ENCODE measurements at regions not wholly inside any gene's neighbourhood (a gene's known extent, or its start where the extent isn't known, plus 50 kb on each side); places are given as distances from the start of the nearest gene placed in this dataset.

GRCh38 chr6:43890197-43891062 lies 120.4 kb downstream of the VEGFA start (continued):
- TF ChIP-seq TSHZ2 (CRISPR knock-in tag; IDR thresholded peaks at IDR 0.05) (no peak), ARNTL (CRISPR knock-in tag; IDR thresholded peaks at IDR 0.05; ENCODE audit: borderline replicate concordance, low read depth) (no peak), CREB5 (CRISPR knock-in tag; IDR thresholded peaks at IDR 0.05; ENCODE audit: low read depth) (no peak)

- no peak for TF ChIP-seq ZFP30 (CRISPR knock-in tag; IDR thresholded peaks at IDR 0.05)
- no peak for TF ChIP-seq ZNF565 (CRISPR knock-in tag; conservative IDR thresholded peaks at IDR 0.05; ENCODE audit: low read depth)
- TF ChIP-seq ZFP3 (CRISPR knock-in tag; IDR thresholded peaks at IDR 0.05) = no peak
- TF ChIP-seq RARB (CRISPR knock-in tag; IDR thresholded peaks at IDR 0.05) = no peak
- TF ChIP-seq GLIS3 (CRISPR knock-in tag; IDR thresholded peaks at IDR 0.05) = no peak
- TF ChIP-seq ZNF70 (CRISPR knock-in tag; IDR thresholded peaks at IDR 0.05) = no peak
- TF ChIP-seq SNAI2 (CRISPR knock-in tag; IDR thresholded peaks at IDR 0.05) = no peak
- no peak for TF ChIP-seq TCF4 (CRISPR knock-in tag; IDR thresholded peaks at IDR 0.05; ENCODE audit: borderline replicate concordance)
- no peak for TF ChIP-seq ISL1 (CRISPR knock-in tag; IDR thresholded peaks at IDR 0.05)
- no peak for TF ChIP-seq ESRRG (CRISPR knock-in tag; IDR thresholded peaks at IDR 0.05)
- no peak for TF ChIP-seq POU6F1 (CRISPR knock-in tag; IDR thresholded peaks at IDR 0.05; ENCODE audit: borderline replicate concordance, low read depth)
- TF ChIP-seq TOX (CRISPR knock-in tag; IDR thresholded peaks at IDR 0.05; ENCODE audit: borderline replicate concordance) = no peak
- no peak for TF ChIP-seq TSHZ2 (CRISPR knock-in tag; IDR thresholded peaks at IDR 0.05)
- TF ChIP-seq ZNF8 (CRISPR knock-in tag; IDR thresholded peaks at IDR 0.05) = no peak
- no peak for TF ChIP-seq ZC3H10 (CRISPR knock-in tag; IDR thresholded peaks at IDR 0.05)
- TF ChIP-seq PPARA (CRISPR knock-in tag; IDR thresholded peaks at IDR 0.05; ENCODE audit: borderline replicate concordance) = no peak
- TF ChIP-seq ARNTL (CRISPR knock-in tag; IDR thresholded peaks at IDR 0.05; ENCODE audit: borderline replicate concordance, low read depth) = no peak
- no peak for ATAC-seq
Observed at GRCh38 chr6:43887906-43888683, 118.1 kb downstream of the VEGFA start.

GRCh38 chr6:43887340-43887858 lies 117.4 kb downstream of the VEGFA start:
- no peak for ATAC-seq
- TF ChIP-seq CREB5 (CRISPR knock-in tag; IDR thresholded peaks at IDR 0.05; ENCODE audit: low read depth) (no peak), TOX (CRISPR knock-in tag; IDR thresholded peaks at IDR 0.05; ENCODE audit: borderline replicate concordance) (no peak), ISL1 (CRISPR knock-in tag; IDR thresholded peaks at IDR 0.05) (no peak), ESRRG (CRISPR knock-in tag; IDR thresholded peaks at IDR 0.05) (no peak), ZC3H10 (CRISPR knock-in tag; IDR thresholded peaks at IDR 0.05) (no peak), ZNF70 (CRISPR knock-in tag; IDR thresholded peaks at IDR 0.05) (no peak), CSDC2 (CRISPR knock-in tag; IDR thresholded peaks at IDR 0.05) (no peak), TSHZ2 (CRISPR knock-in tag; IDR thresholded peaks at IDR 0.05) (no peak), BACH2 (CRISPR knock-in tag; IDR thresholded peaks at IDR 0.05; ENCODE audit: borderline replicate concordance) (no peak)
